ENCODE measurements at regions not wholly inside any gene's neighbourhood (a gene's known extent, or its start where the extent isn't known, plus 50 kb on each side); places are given as distances from the start of the nearest gene placed in this dataset.

- FAIRE-seq (no peak), ATAC-seq (no peak), DNase-seq (ENCODE audit: low read depth in 1 of 2, low spot score in 1 of 2) (no peak)
- Histone ChIP-seq H3K9me3 (peaks cover 5% of the 10 kb centered on the region; the same call in 1 of the 3 replicates), H3K4me1 (no peaks in the 10 kb centered on the region), H3K4me2 (no peak overlapping the region), H3K27ac (no peak overlapping the region), H3K4me3 (no peak overlapping the region)
- POLR2A ChIA-PET, result no interaction called here
- TF ChIP-seq RNF2 (IDR thresholded peaks at IDR 0.05; ENCODE audit: borderline replicate concordance, low read depth), result no peak
- no peak for TF ChIP-seq EHF (CRISPR knock-in tag; IDR thresholded peaks at IDR 0.05)
- no peak for TF ChIP-seq RFX5 (IDR thresholded peaks at IDR 0.05)
- TF ChIP-seq HOXB5 (CRISPR knock-in tag; IDR thresholded peaks at IDR 0.05), result no peak
- no peak for TF ChIP-seq GATA3 (IDR thresholded peaks at IDR 0.05; ENCODE audit: borderline replicate concordance)
- TF ChIP-seq ESRRA (IDR thresholded peaks at IDR 0.05; ENCODE audit: borderline replicate concordance, low read length), result no peak
- no peak for TF ChIP-seq ZFP36 (IDR thresholded peaks at IDR 0.05; ENCODE audit: borderline replicate concordance, partially characterized antibody)
- TF ChIP-seq EHMT2 (IDR thresholded peaks at IDR 0.05; ENCODE audit: low read depth), result no peak
- CTCF ChIA-PET, result interaction anchor here (0.6 kb wide), 1 partner anchor 126 kb away, joined by 4 read pairs; no protein-coding TSS in a partner anchor
- 41% methylated on average over 5 of the region's 5 CpGs for WGBS (ENCODE audit: missing lambda C conversion rate)
Measured at GRCh38 chr17:56658648-56659047, 65.1 kb downstream of the NOG start.

- ChIA-PET POLR2A (no interaction called here), CTCF (no interaction called here)
- Histone ChIP-seq H3K4me3 (no peak overlapping the region), H3K4me2 (no peak overlapping the region), H3K9me3 (peaks cover 5% of the 10 kb centered on the region; the same call in 1 of the 3 replicates), H3K27ac (no peak overlapping the region), H3K4me1 (no peaks in the 10 kb centered on the region)
- FAIRE-seq (no peak), DNase-seq (ENCODE audit: low read depth in 1 of 2, low spot score in 1 of 2) (no peak), ATAC-seq (no peak)
- TF ChIP-seq ESRRA (IDR thresholded peaks at IDR 0.05; ENCODE audit: borderline replicate concordance, low read length) (no peak), CTCF (IDR thresholded peaks at IDR 0.05) (no peak), RFX5 (IDR thresholded peaks at IDR 0.05) (no peak), HES2 (IDR thresholded peaks at IDR 0.05) (no peak), EHMT2 (IDR thresholded peaks at IDR 0.05; ENCODE audit: low read depth) (no peak), NPAS2 (CRISPR knock-in tag; IDR thresholded peaks at IDR 0.05; ENCODE audit: borderline replicate concordance) (no peak), GATA3 (IDR thresholded peaks at IDR 0.05; ENCODE audit: borderline replicate concordance) (no peak), FOSL2 (IDR thresholded peaks at IDR 0.05) (no peak), FOSL2 (CRISPR knock-in tag; IDR thresholded peaks at IDR 0.05) (no peak), SMC3 (IDR thresholded peaks at IDR 0.05) (no peak), CHD4 (IDR thresholded peaks at IDR 0.05; ENCODE audit: borderline replicate concordance) (no peak), NFE2L2 (conservative IDR thresholded peaks at IDR 0.05; ENCODE audit: low read length) (no peak), ZNF302 (CRISPR knock-in tag; IDR thresholded peaks at IDR 0.05) (no peak), ZFP36 (IDR thresholded peaks at IDR 0.05; ENCODE audit: borderline replicate concordance, partially characterized antibody) (no peak)
Measured at GRCh38 chr17:56659622-56660021, 66.1 kb downstream of the NOG start.

- H3K4me3 ChIP-seq, result no peak overlapping the region
- FAIRE-seq, result no peak
- ChIA-PET CTCF (interaction anchor here (1.0 to 2.6 kb wide), 4 partner anchors 10 to 118 kb away, joined by 3 to 7 read pairs (median 6); no protein-coding TSS in a partner anchor), POLR2A (no interaction called here)
- H3K4me2 ChIP-seq, result no peak overlapping the region
- no peak for TF ChIP-seq ELK1 (IDR thresholded peaks at IDR 0.05; ENCODE audit: low read depth, low read length)
- TF ChIP-seq RAD21 (conservative IDR thresholded peaks at IDR 0.05 in 1 of 2, IDR thresholded peaks at IDR 0.05 in 1 of 2), result 0 out of 5 replicates have a peak, but pooled peaks of 1 of the 2 experiments have one; percentile 13
- peak in 1 of 2 experiments; percentile 18 for DNase-seq (ENCODE audit: low read depth in 1 of 2, low spot score in 1 of 2)
- H3K4me1 ChIP-seq, result no peaks in the 10 kb centered on the region
- ATAC-seq, result peak in 1 of 2 experiments; percentile 37; a peak in 2 of 6 replicates
- no peaks in the 10 kb centered on the region for H3K9me3 ChIP-seq
- no peak overlapping the region for H3K27ac ChIP-seq
- WGBS (ENCODE audit: missing lambda C conversion rate), result 61% methylated on average over 5 of the region's 5 CpGs
Measured at GRCh38 chr17:56661906-56662305, 68.4 kb downstream of the NOG start.
